Hepatocyte (in vitro differentiated cells): ENCODE measurements at regions not wholly inside any gene's neighbourhood (a gene's known extent, or its start where the extent isn't known, plus 50 kb on each side); places are given as distances from the start of the nearest gene placed in this dataset.

Source experiments
- DNase-seq: peaks from one replicate; pipeline ENCODE4 v3.0.0-alpha.2; 2016; ENCODE audit warnings: low spot score
- H2AFZ ChIP-seq: fragments of 200-600 bp; sonication (generic); 2 replicates; pipeline ENCODE4 v1.6.0; 2016; ENCODE audit warnings: antibody characterized with exemption, mild to moderate bottlenecking
- H3K27ac ChIP-seq: fragments of 200-600 bp; sonication (generic); 2 replicates; pipeline ENCODE4 v1.5.1; 2016; ENCODE audit warnings: mild to moderate bottlenecking
- H3K27me3 ChIP-seq: fragments of 200-600 bp; sonication (generic); 2 replicates; pipeline ENCODE4 v1.6.1; 2016
- H3K36me3 ChIP-seq: fragments of 200-600 bp; sonication (generic); replicated peaks from 2 replicates; pipeline ENCODE4 v1.5.1; 2016; ENCODE audit warnings: low read depth; ENCODE audit not compliant: insufficient read depth
- H3K4me1 ChIP-seq: fragments of 200-600 bp; sonication (generic); 2 replicates; pipeline ENCODE4 v1.5.1; 2016; ENCODE audit warnings: mild to moderate bottlenecking, moderate library complexity; ENCODE audit not compliant: insufficient read depth
- H3K4me2 ChIP-seq: fragments of 200-600 bp; sonication (generic); 2 replicates; pipeline ENCODE4 v1.6.0; 2016
- H3K4me3 ChIP-seq: fragments of 200-600 bp; sonication (generic); 2 replicates; pipeline ENCODE4 v1.5.1; 2016; ENCODE audit warnings: mild to moderate bottlenecking
- H3K79me2 ChIP-seq: fragments of 200-600 bp; sonication (generic); 2 replicates; pipeline ENCODE4 v1.6.0; 2017; ENCODE audit warnings: mild to moderate bottlenecking
- H3K9me2 ChIP-seq: fragments of 200-600 bp; sonication (generic); replicated peaks from 2 replicates; pipeline ENCODE4 v1.6.0; 2017; ENCODE audit warnings: mild to moderate bottlenecking; ENCODE audit not compliant: insufficient read depth
- H3K9me3 ChIP-seq: fragments of 200-600 bp; sonication (generic); 2 replicates; pipeline ENCODE4 v1.5.1; 2016; ENCODE audit warnings: low read depth, mild to moderate bottlenecking
- H4K20me1 ChIP-seq: fragments of 200-600 bp; sonication (generic); 2 replicates; pipeline ENCODE4 v1.6.0; 2016; ENCODE audit warnings: mild to moderate bottlenecking; ENCODE audit not compliant: insufficient read depth, poor library complexity, severe bottlenecking
- CTCF ChIP-seq: fragments of 200-600 bp; sonication (generic); IDR thresholded peaks from 2 replicates; pipeline ENCODE4 v1.5.1; 2016; ENCODE audit warnings: antibody characterized with exemption, mild to moderate bottlenecking; ENCODE audit not compliant: poor library complexity
- EZH2 ChIP-seq: fragments of 200-600 bp; sonication (generic); IDR thresholded peaks from 2 replicates; pipeline ENCODE4 v1.6.1; 2016; ENCODE audit warnings: antibody characterized with exemption, mild to moderate bottlenecking, borderline replicate concordance
- EZH2phosphoT487 ChIP-seq: fragments of 200-600 bp; sonication (generic); IDR thresholded peaks from one replicate; pipeline ENCODE4 v1.6.1; 2018; ENCODE audit warnings: antibody characterized with exemption, mild to moderate bottlenecking, low read depth, moderate library complexity; ENCODE audit not compliant: unreplicated experiment, severe bottlenecking
- WGBS: methylation state at CpG from one replicate; pipeline ENCODE4 v1.1.6; 2016; ENCODE audit warnings: low lambda C conversion rate; ENCODE audit errors: missing lambda C conversion rate; 5-methylcytosine and 5-hydroxymethylcytosine counted together

DNA sequence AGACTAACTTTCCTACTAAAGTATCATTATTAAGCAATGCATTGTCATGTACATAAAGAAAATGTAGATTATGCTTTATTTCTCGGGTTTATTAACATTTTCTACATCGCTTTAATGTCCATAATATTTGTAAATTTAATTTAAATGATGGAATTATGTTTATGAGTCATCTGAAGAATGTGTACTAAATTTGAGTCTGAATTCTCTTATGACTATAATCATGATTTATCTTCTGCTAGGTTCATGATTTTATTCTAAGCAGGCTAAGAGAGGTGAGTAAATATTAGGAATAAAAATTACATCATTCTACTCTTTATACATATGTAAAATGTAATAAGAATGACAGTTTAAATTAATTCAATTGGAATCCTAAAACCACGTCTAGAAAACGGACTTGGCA is 206.3 kb upstream of the NOL4 start:
- Histone ChIP-seq H3K36me3 (no peaks in the 10 kb centered on the region), H3K9me2 (no peaks in the 10 kb centered on the region), H3K27me3 (no peaks in the 10 kb centered on the region), H3K27ac (no peak overlapping the region), H3K79me2 (no peaks in the 10 kb centered on the region), H4K20me1 (no peaks in the 10 kb centered on the region), H3K4me1 (no peaks in the 10 kb centered on the region), H2AFZ (no peak overlapping the region), H3K4me3 (no peak overlapping the region), H3K4me2 (no peak overlapping the region), H3K9me3 (no peaks in the 10 kb centered on the region)
- 83% methylated on average over 4 of the region's 4 CpGs for WGBS
- no peak for DNase-seq
- TF ChIP-seq EZH2phosphoT487 (no peak), EZH2 (no peak), CTCF (no peak)

DNA sequence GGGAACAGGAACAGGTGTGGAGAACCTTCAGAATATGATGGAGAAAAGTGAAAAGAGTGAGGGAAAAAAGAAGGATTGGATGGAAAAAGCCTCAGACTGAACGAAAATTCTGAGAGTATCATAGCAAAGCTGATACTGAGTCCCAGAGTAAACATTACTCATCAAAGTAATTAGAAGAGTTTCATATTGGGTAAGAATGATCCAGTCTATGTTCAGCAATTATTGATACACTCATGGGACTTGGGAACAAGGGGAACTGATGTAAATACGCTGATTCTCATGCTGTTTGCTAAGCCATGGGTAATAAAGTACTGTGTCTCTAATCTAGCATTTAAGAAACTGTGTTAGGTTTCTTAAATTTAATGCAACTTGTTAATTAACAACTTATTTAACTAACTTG is 219.9 kb upstream of the NOL4 start:
- no peaks in the 10 kb centered on the region for H3K36me3 ChIP-seq
- no peak overlapping the region for H3K4me2 ChIP-seq
- H2AFZ ChIP-seq = no peak overlapping the region
- H3K4me3 ChIP-seq = no peak overlapping the region
- H3K9me3 ChIP-seq = peaks cover 6% of the 10 kb centered on the region
- no peak for DNase-seq
- H3K9me2 ChIP-seq = no peaks in the 10 kb centered on the region
- no peaks in the 10 kb centered on the region for H3K4me1 ChIP-seq
- no peaks in the 10 kb centered on the region for H3K79me2 ChIP-seq
- 75% methylated on average over 2 of the region's 2 CpGs for WGBS
- TF ChIP-seq CTCF (no peak), EZH2 (no peak), EZH2phosphoT487 (no peak)
- no peaks in the 10 kb centered on the region for H3K27me3 ChIP-seq
- no peaks in the 10 kb centered on the region for H4K20me1 ChIP-seq
- no peak overlapping the region for H3K27ac ChIP-seq

- no peaks in the 10 kb centered on the region for H4K20me1 ChIP-seq
- H3K27ac ChIP-seq = no peak overlapping the region
- H3K9me2 ChIP-seq = no peaks in the 10 kb centered on the region
- H3K4me1 ChIP-seq = no peaks in the 10 kb centered on the region
- no peak for DNase-seq
- peaks cover 6% of the 10 kb centered on the region for H3K9me3 ChIP-seq
- H3K4me3 ChIP-seq = no peak overlapping the region
- no peaks in the 10 kb centered on the region for H3K79me2 ChIP-seq
- no peaks in the 10 kb centered on the region for H3K36me3 ChIP-seq
- H2AFZ ChIP-seq = no peak overlapping the region
- no peak overlapping the region for H3K4me2 ChIP-seq
- H3K27me3 ChIP-seq = no peaks in the 10 kb centered on the region
- TF ChIP-seq EZH2phosphoT487 (no peak), CTCF (no peak)
Measured at GRCh38 chr18:34448662-34449061, 223.9 kb upstream of the NOL4 start.

- DNase-seq = no peak
- H3K4me1 ChIP-seq = no peaks in the 10 kb centered on the region
- H3K4me3 ChIP-seq = no peak overlapping the region
- no peaks in the 10 kb centered on the region for H3K9me3 ChIP-seq
- H3K4me2 ChIP-seq = no peak overlapping the region
- H4K20me1 ChIP-seq = no peaks in the 10 kb centered on the region
- no peaks in the 10 kb centered on the region for H3K27me3 ChIP-seq
- H3K27ac ChIP-seq = no peak overlapping the region
- no peaks in the 10 kb centered on the region for H3K79me2 ChIP-seq
- H2AFZ ChIP-seq = no peak overlapping the region
- no peaks in the 10 kb centered on the region for H3K36me3 ChIP-seq
- TF ChIP-seq EZH2 (no peak), EZH2phosphoT487 (no peak), CTCF (no peak)
- WGBS = 71% methylated on average over 3 of the region's 3 CpGs
- H3K9me2 ChIP-seq = no peaks in the 10 kb centered on the region
Measured at GRCh38 chr18:34457761-34458160, 233.0 kb upstream of the NOL4 start.
